Ascending aorta (tissue), 2 donors: ENCODE measurements at regions not wholly inside any gene's neighbourhood (a gene's known extent, or its start where the extent isn't known, plus 50 kb on each side); places are given as distances from the start of the nearest gene placed in this dataset.

ENCODE experiments used
- DNase-seq, 2 donors: peaks; one replicate each; pipeline ENCODE4 v3.0.0-alpha.2; 2019; ENCODE audit warnings: low spot score in 2 of 2
- H3K27ac ChIP-seq, 2 donors: fragments of 200-600 bp; sonication (generic); one replicate each; pipeline ENCODE4 v1.5.1; 2016 to 2017; ENCODE audit warnings: mild to moderate bottlenecking in 1 of 2
- H3K27me3 ChIP-seq: fragments of 200-600 bp; sonication (generic); one replicate; pipeline ENCODE4 v1.5.1; 2017
- H3K36me3 ChIP-seq, 2 donors: fragments of 200-600 bp; sonication (generic); one replicate each; pipeline ENCODE4 v1.5.1; 2016
- H3K4me1 ChIP-seq, 2 donors: fragments of 200-600 bp; sonication (generic); one replicate each; pipeline ENCODE4 v1.5.1; 2016 to 2017; ENCODE audit warnings: mild to moderate bottlenecking in 1 of 2
- H3K4me3 ChIP-seq, 2 donors: fragments of 200-600 bp; sonication (generic); one replicate each; pipeline ENCODE4 v1.5.1; 2016 to 2017; ENCODE audit warnings: mild to moderate bottlenecking in 1 of 2
- H3K9me3 ChIP-seq, 2 donors: fragments of 200-600 bp; sonication (generic); one replicate each; pipeline ENCODE4 v1.5.1; 2016
- intact Hi-C: fragments of 100-400 bp; cut with DNase I; formaldehyde crosslinking; loops from one replicate; pipeline ENCODE4 v1.15.1; 2023
- TF ChIP-seq, protein P1 (sequence below), 3 experiments: fragments of 200-600 bp in 2 of 3; fragments of 450-650 bp in 1 of 3; sonication (generic) in 2 of 3; IDR thresholded peaks; one replicate each; pipeline ENCODE4 v1.5.1; 2016 to 2019; ENCODE audit warnings: antibody characterized with exemption in 3 of 3, mild to moderate bottlenecking in 1 of 3, moderate library complexity in 1 of 3

DNA sequence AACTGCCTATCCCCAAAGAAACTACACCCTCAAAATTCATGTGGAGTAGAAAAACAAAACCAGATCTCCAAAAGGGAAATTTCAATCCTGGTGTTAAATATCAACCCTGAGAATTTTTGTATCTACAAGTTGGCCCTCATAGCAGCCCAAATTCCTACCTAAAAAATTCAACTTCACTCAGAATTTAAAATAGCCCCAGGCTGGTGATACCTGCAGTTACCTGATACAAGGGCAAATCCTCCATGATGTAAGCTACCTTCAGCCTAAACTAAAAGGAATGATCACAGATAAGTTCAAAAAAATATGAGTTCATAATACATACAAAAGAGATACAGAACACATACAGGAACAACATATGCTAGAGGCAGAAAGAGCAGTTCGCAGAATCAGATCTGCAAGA lies 138.4 kb downstream of the HNRNPD start:
- TF ChIP-seq, protein P1, sequence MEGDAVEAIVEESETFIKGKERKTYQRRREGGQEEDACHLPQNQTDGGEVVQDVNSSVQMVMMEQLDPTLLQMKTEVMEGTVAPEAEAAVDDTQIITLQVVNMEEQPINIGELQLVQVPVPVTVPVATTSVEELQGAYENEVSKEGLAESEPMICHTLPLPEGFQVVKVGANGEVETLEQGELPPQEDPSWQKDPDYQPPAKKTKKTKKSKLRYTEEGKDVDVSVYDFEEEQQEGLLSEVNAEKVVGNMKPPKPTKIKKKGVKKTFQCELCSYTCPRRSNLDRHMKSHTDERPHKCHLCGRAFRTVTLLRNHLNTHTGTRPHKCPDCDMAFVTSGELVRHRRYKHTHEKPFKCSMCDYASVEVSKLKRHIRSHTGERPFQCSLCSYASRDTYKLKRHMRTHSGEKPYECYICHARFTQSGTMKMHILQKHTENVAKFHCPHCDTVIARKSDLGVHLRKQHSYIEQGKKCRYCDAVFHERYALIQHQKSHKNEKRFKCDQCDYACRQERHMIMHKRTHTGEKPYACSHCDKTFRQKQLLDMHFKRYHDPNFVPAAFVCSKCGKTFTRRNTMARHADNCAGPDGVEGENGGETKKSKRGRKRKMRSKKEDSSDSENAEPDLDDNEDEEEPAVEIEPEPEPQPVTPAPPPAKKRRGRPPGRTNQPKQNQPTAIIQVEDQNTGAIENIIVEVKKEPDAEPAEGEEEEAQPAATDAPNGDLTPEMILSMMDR (IDR thresholded peaks at IDR 0.05): no peak
- no peak for DNase-seq
- no peak overlapping the region for H3K27ac ChIP-seq
- no peaks in the 10 kb centered on the region for H3K9me3 ChIP-seq
- no peaks in the 10 kb centered on the region for H3K36me3 ChIP-seq
- no peaks in the 10 kb centered on the region for H3K27me3 ChIP-seq
- H3K4me1 ChIP-seq: no peaks in the 10 kb centered on the region
- intact Hi-C loops: no loop called here
- H3K4me3 ChIP-seq: no peak overlapping the region

DNA sequence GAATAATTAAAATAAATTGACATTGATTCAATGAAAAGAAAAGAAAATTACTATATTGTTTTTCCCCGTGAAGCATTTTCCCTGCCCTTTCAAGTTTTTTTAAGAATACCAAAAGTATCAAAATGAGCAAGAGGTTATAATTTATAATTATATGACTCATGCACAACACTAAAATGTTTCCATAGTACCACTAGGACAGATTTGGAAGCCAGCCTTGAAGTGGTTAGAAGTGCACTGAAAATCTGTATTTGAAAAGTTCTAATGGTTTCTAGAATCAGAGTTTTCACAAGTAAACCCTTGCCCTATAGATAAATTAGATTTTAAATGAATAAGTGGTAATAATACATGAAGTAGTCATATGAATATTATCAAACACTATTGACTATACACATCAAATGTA lies 140.9 kb downstream of the HNRNPD start:
- H3K27me3 ChIP-seq: no peaks in the 10 kb centered on the region
- no peak overlapping the region for H3K27ac ChIP-seq
- no peaks in the 10 kb centered on the region for H3K4me1 ChIP-seq
- H3K36me3 ChIP-seq: no peaks in the 10 kb centered on the region
- H3K9me3 ChIP-seq: no peaks in the 10 kb centered on the region
- intact Hi-C loops: no loop called here
- no peak for DNase-seq
- TF ChIP-seq, protein P1 (IDR thresholded peaks at IDR 0.05): no peak
- no peak overlapping the region for H3K4me3 ChIP-seq

DNA sequence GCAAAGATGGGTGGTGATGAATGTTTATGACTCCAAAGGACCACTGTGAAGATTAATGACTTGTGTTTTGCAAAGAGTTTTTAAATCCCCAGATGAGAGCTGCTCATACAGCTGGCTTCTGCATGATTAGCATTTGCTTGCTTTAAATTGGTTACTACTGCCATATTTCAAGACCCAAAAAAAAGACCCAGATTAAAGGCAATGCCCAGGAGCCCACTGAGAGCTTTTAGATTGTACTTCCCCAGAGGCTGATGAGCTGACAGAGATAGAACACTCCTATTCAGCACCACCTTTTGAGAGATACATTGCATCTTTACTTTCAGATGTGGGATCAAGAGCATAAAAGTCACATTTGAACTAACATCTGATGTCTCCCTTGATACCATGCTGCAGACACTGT lies 142.0 kb downstream of the HNRNPD start:
- no peak for DNase-seq
- TF ChIP-seq, protein P1 (IDR thresholded peaks at IDR 0.05): no peak
- Histone ChIP-seq H3K36me3 (no peaks in the 10 kb centered on the region), H3K4me1 (no peaks in the 10 kb centered on the region), H3K27me3 (no peaks in the 10 kb centered on the region), H3K4me3 (no peak overlapping the region), H3K9me3 (no peaks in the 10 kb centered on the region), H3K27ac (no peak overlapping the region)
- intact Hi-C loops: no loop called here

DNA sequence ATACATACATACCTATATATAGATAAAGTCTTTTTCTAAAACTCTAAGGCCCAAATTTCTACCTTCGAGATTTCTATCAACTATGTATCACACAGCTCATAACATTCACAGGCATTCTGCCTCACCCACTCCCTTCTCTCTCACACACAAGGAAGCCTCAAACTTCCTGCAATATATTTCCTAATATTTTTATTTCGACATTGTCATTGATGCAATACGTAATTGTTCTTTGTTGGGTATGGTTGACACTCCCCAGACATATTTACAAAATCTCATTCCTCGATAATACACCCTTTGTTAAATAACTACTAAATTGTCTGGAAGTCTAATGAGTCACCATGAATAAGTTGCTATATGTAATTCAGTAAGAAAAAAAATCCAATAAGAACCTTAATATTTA lies 143.5 kb downstream of the HNRNPD start:
- TF ChIP-seq, protein P1 (IDR thresholded peaks at IDR 0.05): no peak

DNA sequence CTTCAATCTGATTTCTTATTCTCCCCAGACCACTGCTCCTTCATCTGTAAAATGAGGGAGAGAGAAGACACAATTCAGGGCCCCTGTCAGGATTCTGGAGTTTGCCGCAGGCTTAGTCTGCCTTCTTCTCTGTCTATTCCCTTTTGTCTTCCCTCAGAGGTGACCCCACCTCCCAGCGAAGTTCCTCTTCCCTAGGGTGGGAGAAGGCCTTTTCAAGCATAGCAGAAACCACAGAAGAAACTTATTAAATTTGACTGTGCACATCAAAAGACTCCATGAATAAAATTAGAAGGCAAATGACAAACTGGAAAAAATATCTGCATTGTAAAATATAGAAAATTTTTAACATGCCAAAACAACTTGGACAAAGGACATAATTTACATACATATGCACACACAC lies 148.8 kb downstream of the HNRNPD start:
- no peak overlapping the region for H3K27ac ChIP-seq
- DNase-seq: no peak
- no peaks in the 10 kb centered on the region for H3K9me3 ChIP-seq
- no peak overlapping the region for H3K4me3 ChIP-seq
- intact Hi-C loops: no loop called here
- no peaks in the 10 kb centered on the region for H3K27me3 ChIP-seq
- H3K4me1 ChIP-seq: no peaks in the 10 kb centered on the region
- TF ChIP-seq, protein P1 (IDR thresholded peaks at IDR 0.05): no peak
- H3K36me3 ChIP-seq: no peaks in the 10 kb centered on the region

More for the DNA sequence above, 143.5 kb downstream of the HNRNPD start:
- intact Hi-C loops: no loop called here
- no peaks in the 10 kb centered on the region for H3K9me3 ChIP-seq
- H3K36me3 ChIP-seq: no peaks in the 10 kb centered on the region
- no peak overlapping the region for H3K27ac ChIP-seq
- no peak overlapping the region for H3K4me3 ChIP-seq
- no peaks in the 10 kb centered on the region for H3K27me3 ChIP-seq
- H3K4me1 ChIP-seq: no peaks in the 10 kb centered on the region
- no peak for DNase-seq

DNA sequence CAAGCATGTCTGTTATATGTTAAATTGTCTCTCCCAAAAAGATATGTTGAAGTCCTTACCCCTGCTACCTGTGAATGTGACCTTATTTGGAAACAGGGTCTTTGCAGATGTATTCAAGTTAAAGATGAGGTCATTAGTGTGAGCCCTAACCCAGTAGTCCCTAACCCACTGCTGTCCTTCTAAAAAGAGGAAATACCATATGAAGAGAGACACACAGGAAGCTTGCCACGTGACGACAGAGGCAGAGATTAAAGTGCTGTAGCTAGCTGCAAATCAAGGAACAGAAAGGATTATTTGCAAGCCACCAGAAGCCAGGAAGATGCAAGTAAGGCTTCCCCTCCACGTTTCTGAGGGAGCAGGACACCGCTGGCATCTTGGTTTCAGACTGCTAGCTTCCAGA lies 150.1 kb downstream of the HNRNPD start:
- no peaks in the 10 kb centered on the region for H3K4me1 ChIP-seq
- H3K36me3 ChIP-seq: no peaks in the 10 kb centered on the region
- H3K27ac ChIP-seq: no peak overlapping the region
- TF ChIP-seq, protein P1 (IDR thresholded peaks at IDR 0.05): no peak
- intact Hi-C loops: no loop called here
- no peak overlapping the region for H3K4me3 ChIP-seq
- no peaks in the 10 kb centered on the region for H3K9me3 ChIP-seq
- DNase-seq: peak in 1 of 2 donors; percentile 65
- H3K27me3 ChIP-seq: no peaks in the 10 kb centered on the region
